GM23248 (cell line): ENCODE measurements at regions not wholly inside any gene's neighbourhood (a gene's known extent, or its start where the extent isn't known, plus 50 kb on each side); places are given as distances from the start of the nearest gene placed in this dataset.

Source experiments
- DNase-seq: peaks from one replicate; pipeline ENCODE4 v3.0.0-alpha.2; 2015
- H2AFZ ChIP-seq: fragments of 200-600 bp; sonication (generic); 2 replicates; pipeline ENCODE4 v1.6.1; 2016; ENCODE audit warnings: antibody characterized with exemption
- H3F3A ChIP-seq: fragments of 200-600 bp; sonication (generic); 2 replicates; pipeline ENCODE4 v1.6.1; 2016; ENCODE audit warnings: mild to moderate bottlenecking, antibody characterized with exemption, mixed run types; ENCODE audit not compliant: insufficient read depth
- H3K27ac ChIP-seq: fragments of 200-600 bp; sonication (generic); 2 replicates; pipeline ENCODE4 v1.5.1; 2016; ENCODE audit warnings: mild to moderate bottlenecking
- H3K27me3 ChIP-seq: fragments of 200-600 bp; sonication (generic); replicated peaks from 2 replicates; pipeline ENCODE4 v1.6.1; 2016; ENCODE audit warnings: mild to moderate bottlenecking; ENCODE audit not compliant: insufficient read depth
- H3K36me3 ChIP-seq: fragments of 200-600 bp; sonication (generic); 2 replicates; pipeline ENCODE4 v1.6.1; 2016; ENCODE audit warnings: low read depth, mild to moderate bottlenecking
- H3K4me1 ChIP-seq: fragments of 200-600 bp; sonication (generic); 2 replicates; pipeline ENCODE4 v1.6.1; 2016; ENCODE audit warnings: mild to moderate bottlenecking; ENCODE audit not compliant: insufficient read depth
- H3K4me2 ChIP-seq: fragments of 200-600 bp; sonication (generic); one replicate; pipeline ENCODE4 v1.6.1; 2016; ENCODE audit warnings: mild to moderate bottlenecking; ENCODE audit not compliant: unreplicated experiment
- H3K4me3 ChIP-seq: fragments of 200-600 bp; sonication (generic); 2 replicates; pipeline ENCODE4 v1.5.1; 2016; ENCODE audit warnings: mild to moderate bottlenecking
- H3K79me2 ChIP-seq: fragments of 200-600 bp; sonication (generic); 2 replicates; pipeline ENCODE4 v1.6.1; 2016; ENCODE audit warnings: mild to moderate bottlenecking; ENCODE audit not compliant: insufficient read depth
- H3K9ac ChIP-seq: fragments of 200-600 bp; sonication (generic); 2 replicates; pipeline ENCODE4 v1.6.1; 2016; ENCODE audit warnings: mild to moderate bottlenecking
- H3K9me2 ChIP-seq: fragments of 200-600 bp; sonication (generic); 2 replicates; pipeline ENCODE4 v1.6.1; 2016; ENCODE audit warnings: mixed run types, mild to moderate bottlenecking, moderate library complexity; ENCODE audit not compliant: insufficient read depth
- H3K9me3 ChIP-seq: fragments of 200-600 bp; sonication (generic); one replicate; pipeline ENCODE4 v1.6.1; 2017; ENCODE audit warnings: low read depth
- H4K20me1 ChIP-seq: fragments of 200-600 bp; sonication (generic); 2 replicates; pipeline ENCODE4 v1.6.0; 2016; ENCODE audit not compliant: insufficient read depth
- EZH2 ChIP-seq: fragments of 200-600 bp; sonication (generic); IDR thresholded peaks from 2 replicates; pipeline ENCODE4 v1.6.1; 2018; ENCODE audit warnings: antibody characterized with exemption, mild to moderate bottlenecking; ENCODE audit not compliant: insufficient read depth, poor library complexity, severe bottlenecking
- EZH2phosphoT487 ChIP-seq: fragments of 200-600 bp; sonication (generic); IDR thresholded peaks from 2 replicates; pipeline ENCODE4 v1.6.1; 2018; ENCODE audit warnings: antibody characterized with exemption, moderate library complexity, mild to moderate bottlenecking, low read depth; ENCODE audit not compliant: insufficient read depth
- WGBS, 2 experiments: methylation state at CpG; one replicate each; pipeline ENCODE4 v1.1.6; 2015 to 2017; ENCODE audit warnings: low lambda C conversion rate in 2 of 2, low coverage in 1 of 2; ENCODE audit errors: missing lambda C conversion rate in 2 of 2; 5-methylcytosine and 5-hydroxymethylcytosine counted together
- in situ Hi-C: fragments of 300-500 bp; cut with MboI; formaldehyde crosslinking; loops from 2 replicates; pipeline ENCODE4 v1.15.0; 2020

GRCh38 chr2:140136861-140137260 lies 1356.7 kb upstream of the NXPH2 start:
- no peaks in the 10 kb centered on the region for H4K20me1 ChIP-seq
- H3K27ac ChIP-seq = no peak overlapping the region
- DNase-seq = no peak
- in situ Hi-C loops = no loop called here
- WGBS, 2 experiments = 51 to 63% methylated on average over 1 of the region's 1 CpG
- TF ChIP-seq EZH2 (no peak), EZH2phosphoT487 (no peak)
- no peaks in the 10 kb centered on the region for H3F3A ChIP-seq
- H3K9me3 ChIP-seq = no peaks in the 10 kb centered on the region
- no peak overlapping the region for H2AFZ ChIP-seq
- H3K27me3 ChIP-seq = no peaks in the 10 kb centered on the region
- H3K9me2 ChIP-seq = no peaks in the 10 kb centered on the region
- H3K79me2 ChIP-seq = no peaks in the 10 kb centered on the region
- no peak overlapping the region for H3K9ac ChIP-seq
- no peak overlapping the region for H3K4me3 ChIP-seq
- no peak overlapping the region for H3K4me2 ChIP-seq
- no peaks in the 10 kb centered on the region for H3K36me3 ChIP-seq
- H3K4me1 ChIP-seq = no peaks in the 10 kb centered on the region

- no peaks in the 10 kb centered on the region for H3K9me2 ChIP-seq
- in situ Hi-C loops = no loop called here
Measured at GRCh38 chr2:140136366-140136765, 1356.2 kb upstream of the NXPH2 start.

GRCh38 chr2:140128909-140129308 lies 1348.7 kb upstream of the NXPH2 start:
- in situ Hi-C loops = no loop called here
- no peak overlapping the region for H3K27ac ChIP-seq

More at GRCh38 chr2:140136366-140136765, 1356.2 kb upstream of the NXPH2 start:
- TF ChIP-seq EZH2phosphoT487 (no peak), EZH2 (no peak)
- H3K4me1 ChIP-seq = no peaks in the 10 kb centered on the region
- DNase-seq = no peak
- H3K4me2 ChIP-seq = no peak overlapping the region
- no peaks in the 10 kb centered on the region for H3K36me3 ChIP-seq
- no peak overlapping the region for H3K9ac ChIP-seq
- no peaks in the 10 kb centered on the region for H3F3A ChIP-seq
- H3K27ac ChIP-seq = no peak overlapping the region
- no peak overlapping the region for H3K4me3 ChIP-seq
- H3K79me2 ChIP-seq = no peaks in the 10 kb centered on the region
- no peak overlapping the region for H2AFZ ChIP-seq
- no peaks in the 10 kb centered on the region for H3K9me3 ChIP-seq
- H3K27me3 ChIP-seq = no peaks in the 10 kb centered on the region
- H4K20me1 ChIP-seq = no peaks in the 10 kb centered on the region

GRCh38 chr2:140122001-140122400 lies 1341.8 kb upstream of the NXPH2 start:
- H3K9ac ChIP-seq = no peak overlapping the region
- H3K27ac ChIP-seq = no peak overlapping the region
- no peaks in the 10 kb centered on the region for H3K9me3 ChIP-seq
- H3K79me2 ChIP-seq = no peaks in the 10 kb centered on the region
- in situ Hi-C loops = no loop called here
- H4K20me1 ChIP-seq = no peaks in the 10 kb centered on the region
- no peak overlapping the region for H3K4me3 ChIP-seq
- H3K4me1 ChIP-seq = no peaks in the 10 kb centered on the region
- H3K27me3 ChIP-seq = no peaks in the 10 kb centered on the region
- H3K36me3 ChIP-seq = no peaks in the 10 kb centered on the region
- DNase-seq = no peak
- no peak for TF ChIP-seq EZH2phosphoT487
- TF ChIP-seq EZH2 = no peak
- no peak overlapping the region for H3K4me2 ChIP-seq
- no peak overlapping the region for H2AFZ ChIP-seq
- no peaks in the 10 kb centered on the region for H3F3A ChIP-seq
- no peaks in the 10 kb centered on the region for H3K9me2 ChIP-seq
- 58 to 61% methylated on average over 5 of the region's 5 CpGs for WGBS, 2 experiments

More at GRCh38 chr2:140128909-140129308, 1348.7 kb upstream of the NXPH2 start:
- DNase-seq = no peak
- WGBS, 2 experiments = 14 to 27% methylated on average over 2 of the region's 2 CpGs
- no peaks in the 10 kb centered on the region for H3K27me3 ChIP-seq
- TF ChIP-seq EZH2 = no peak
- TF ChIP-seq EZH2phosphoT487 = no peak
- no peaks in the 10 kb centered on the region for H3K79me2 ChIP-seq
- H3K4me1 ChIP-seq = no peaks in the 10 kb centered on the region
- no peaks in the 10 kb centered on the region for H3K9me2 ChIP-seq
- no peaks in the 10 kb centered on the region for H4K20me1 ChIP-seq
- H3F3A ChIP-seq = no peaks in the 10 kb centered on the region
- H3K9ac ChIP-seq = no peak overlapping the region
- H3K4me2 ChIP-seq = no peak overlapping the region
- H3K36me3 ChIP-seq = no peaks in the 10 kb centered on the region
- no peak overlapping the region for H3K4me3 ChIP-seq
- H2AFZ ChIP-seq = no peak overlapping the region
- no peaks in the 10 kb centered on the region for H3K9me3 ChIP-seq

GRCh38 chr2:140117386-140117785 lies 1337.2 kb upstream of the NXPH2 start:
- Histone ChIP-seq H4K20me1 (no peaks in the 10 kb centered on the region), H3K4me2 (no peak overlapping the region), H3K9ac (no peak overlapping the region), H3K27ac (no peak overlapping the region), H3K9me3 (no peaks in the 10 kb centered on the region), H3K27me3 (no peaks in the 10 kb centered on the region), H3K4me3 (no peak overlapping the region), H3F3A (no peaks in the 10 kb centered on the region), H3K9me2 (no peaks in the 10 kb centered on the region), H2AFZ (no peak overlapping the region), H3K36me3 (no peaks in the 10 kb centered on the region), H3K4me1 (no peaks in the 10 kb centered on the region), H3K79me2 (no peaks in the 10 kb centered on the region)
- in situ Hi-C loops = no loop called here
- TF ChIP-seq EZH2 (no peak), EZH2phosphoT487 (no peak)
- DNase-seq = no peak
- WGBS, 2 experiments = 33 to 37% methylated on average over 1 of the region's 1 CpG
